G401.6 (cell line): ENCODE measurements at regions not wholly inside any gene's neighbourhood (a gene's known extent, or its start where the extent isn't known, plus 50 kb on each side); places are given as distances from the start of the nearest gene placed in this dataset.
"Not testable (repeated sequence)": the region's sequence is repeated elsewhere in the genome, so short reads cannot be mapped to it uniquely, and the experiment has no call there.

Source experiments
- FAIRE-seq: peaks from 2 replicates; lab custom pipeline; 2012; peaks lifted over from hg19 to GRCh38; lab: Jason Lieb, UNC

GRCh38 chr13:108077284-108077683, 138.1 kb downstream of the LIG4 start:
- no peak for FAIRE-seq

GRCh38 chr13:108074429-108074828, 140.9 kb downstream of the LIG4 start:
- FAIRE-seq, result not testable (repeated sequence)

DNA sequence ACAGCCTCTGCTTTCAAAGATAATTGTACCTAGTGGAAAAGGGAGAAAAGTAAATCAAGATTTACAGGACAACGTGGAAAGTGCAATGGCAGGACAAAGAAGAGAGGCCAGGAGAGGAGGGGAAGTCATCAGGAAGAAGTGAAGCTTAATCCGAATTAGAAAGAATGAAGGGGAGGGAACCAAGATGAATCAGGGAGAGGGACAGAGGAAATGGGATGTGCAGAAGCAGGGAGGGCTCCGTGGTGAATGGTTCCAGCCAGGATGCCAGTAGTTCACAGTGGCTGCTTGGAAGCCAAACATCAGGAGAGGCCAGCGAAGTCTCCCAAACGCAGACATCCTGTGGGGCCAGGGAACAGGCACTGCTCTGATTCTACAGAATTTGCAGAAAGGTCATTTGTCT, 144.4 kb downstream of the LIG4 start:
- FAIRE-seq, result no peak

DNA sequence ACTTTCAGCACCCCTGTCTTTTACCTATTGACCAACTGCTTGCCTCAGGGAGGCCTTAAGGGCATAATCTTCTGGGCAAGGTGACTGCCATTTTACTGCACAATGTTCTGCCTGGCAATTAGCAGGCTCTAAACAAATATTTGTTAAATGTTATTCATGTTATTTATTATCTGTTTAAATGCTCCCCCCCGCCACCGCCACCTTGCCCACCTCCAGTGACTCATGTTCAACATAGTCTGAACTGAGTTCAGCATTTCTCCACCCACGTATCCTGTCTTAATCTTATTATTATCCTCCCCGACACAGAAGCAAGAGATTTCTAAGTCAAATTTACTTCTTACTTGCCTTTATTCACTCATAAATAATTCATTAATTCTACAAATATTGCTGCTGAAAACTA, 144.8 kb downstream of the LIG4 start:
- FAIRE-seq, result no peak

- no peak for FAIRE-seq
Observed at GRCh38 chr13:108069521-108070210, 145.7 kb downstream of the LIG4 start.

DNA sequence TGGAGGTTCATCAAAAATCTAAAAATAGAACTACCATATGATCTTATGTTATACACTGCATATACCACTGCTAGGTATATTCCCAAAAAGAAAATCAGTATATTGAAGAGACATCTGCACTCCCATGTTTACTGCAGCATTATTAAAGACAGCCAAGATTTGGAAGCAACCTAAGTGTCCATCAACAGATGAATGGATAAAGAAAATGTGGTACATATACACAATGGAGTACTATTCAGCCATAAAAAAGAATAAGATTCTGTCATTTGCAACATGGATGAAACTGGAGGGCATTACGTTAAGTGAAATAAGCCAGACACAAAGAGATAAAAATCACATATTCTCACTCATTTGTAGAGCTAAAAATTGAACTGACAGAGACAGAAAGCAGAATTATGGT, 151.0 kb downstream of the LIG4 start:
- not testable (repeated sequence) for FAIRE-seq

- no peak for FAIRE-seq
Observed at GRCh38 chr13:108060111-108060510, 155.2 kb downstream of the LIG4 start.

- no peak for FAIRE-seq
Observed at GRCh38 chr13:108056278-108056677, 159.1 kb downstream of the LIG4 start.

DNA sequence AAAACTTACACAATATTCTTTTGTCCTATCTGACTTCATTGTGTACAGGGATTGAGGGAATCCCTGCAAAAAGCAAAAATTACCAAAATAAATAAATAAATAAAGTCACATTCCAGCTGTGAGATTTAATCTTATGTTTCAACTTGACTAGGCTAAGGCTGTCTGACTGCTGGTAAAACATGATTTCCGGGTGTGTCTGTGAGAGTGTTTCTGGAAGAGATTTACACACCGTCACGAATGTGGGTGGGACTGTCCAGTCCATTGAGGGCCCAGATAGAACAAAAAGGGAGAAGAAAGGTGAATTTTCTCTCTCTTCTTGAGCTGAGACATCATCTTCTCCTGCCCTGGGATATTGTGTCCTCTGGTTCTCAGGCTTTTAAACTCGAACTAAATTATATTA, 166.1 kb downstream of the LIG4 start:
- FAIRE-seq, result no peak

DNA sequence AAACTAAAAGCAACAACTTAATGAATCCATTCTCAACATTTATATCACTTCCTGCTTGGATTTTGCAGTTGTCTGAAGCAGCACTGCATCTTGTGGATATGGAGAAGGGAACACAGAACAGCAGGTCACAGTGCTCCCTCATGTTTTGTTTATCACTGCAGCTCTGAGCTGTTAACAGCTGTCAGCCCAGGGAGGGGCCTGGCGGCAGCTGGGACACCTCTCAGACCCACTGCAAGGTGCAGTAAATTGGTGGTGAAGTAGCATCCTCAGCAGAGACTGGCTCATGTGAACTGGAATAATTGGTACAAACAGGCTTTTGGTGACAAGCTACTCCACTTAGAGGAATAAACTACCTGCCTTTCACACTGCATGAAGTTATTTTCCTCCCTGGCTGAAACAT, 170.4 kb downstream of the LIG4 start:
- FAIRE-seq, result no peak

- not testable (repeated sequence) for FAIRE-seq
Observed at GRCh38 chr13:108042866-108043265, 172.5 kb downstream of the LIG4 start.

DNA sequence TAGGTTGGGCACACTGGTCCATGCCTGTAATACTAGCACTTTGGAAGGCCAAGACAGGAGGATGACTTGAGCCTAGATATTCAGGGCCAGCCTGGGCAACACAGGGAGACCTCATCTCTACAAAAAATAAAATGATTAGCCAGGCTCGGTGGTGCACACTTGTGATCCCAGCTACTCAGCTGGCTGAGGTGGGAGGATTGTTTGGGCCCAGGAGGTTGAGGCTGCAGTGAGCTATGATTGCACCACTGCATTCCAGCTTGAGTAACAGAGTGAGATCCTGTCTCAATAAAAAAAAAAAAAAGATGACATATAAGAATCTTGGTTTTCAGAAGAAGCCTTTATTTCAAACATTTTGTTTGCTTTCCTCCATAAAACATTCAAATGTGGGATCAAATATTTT, 178.0 kb downstream of the LIG4 start:
- no peak for FAIRE-seq

GRCh38 chr13:108036411-108036932, 178.9 kb downstream of the LIG4 start:
- FAIRE-seq, result no peak

- FAIRE-seq, result no peak
Observed at GRCh38 chr13:108034909-108035410, 180.4 kb downstream of the LIG4 start.

GRCh38 chr13:108033800-108034707, 181.3 kb downstream of the LIG4 start:
- FAIRE-seq, result no peak

DNA sequence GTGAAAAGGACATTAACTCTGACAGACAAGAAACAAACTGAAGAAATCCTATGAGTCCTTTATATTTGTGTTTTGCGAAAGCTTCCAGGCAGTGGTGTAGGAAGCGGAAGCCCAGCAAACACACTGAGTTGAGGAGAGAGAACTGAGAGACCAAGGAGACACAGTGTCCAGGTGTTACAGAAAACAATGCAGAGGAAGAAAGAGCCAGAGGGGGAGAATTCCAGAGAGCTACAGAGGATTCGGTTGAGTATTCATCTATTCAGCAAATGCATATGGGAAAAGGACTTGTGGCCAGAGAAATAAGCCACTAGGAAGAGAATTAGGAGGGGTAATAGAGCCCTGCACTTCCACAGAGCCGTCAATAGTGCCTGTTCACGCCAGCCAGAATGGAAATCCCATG, 183.5 kb downstream of the LIG4 start:
- FAIRE-seq, result no peak

DNA sequence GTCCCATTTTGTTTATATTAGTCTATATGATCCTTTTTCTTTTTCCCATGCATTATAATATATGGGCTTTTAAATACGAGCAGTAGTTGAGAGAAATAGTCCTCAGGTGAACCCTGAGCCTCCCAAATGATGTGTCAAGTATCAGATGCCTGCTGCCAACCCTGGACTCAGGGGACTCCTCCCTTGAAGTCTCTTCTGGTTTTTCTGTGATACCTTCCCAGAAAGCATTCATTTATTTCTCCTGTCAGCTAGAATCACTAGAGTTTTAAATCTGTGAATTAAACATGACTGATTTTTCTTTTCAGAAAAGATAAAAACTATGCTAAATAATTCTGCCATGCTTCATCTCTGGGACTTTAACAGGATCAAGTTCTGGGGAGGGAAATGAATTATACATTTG, 184.6 kb downstream of the LIG4 start:
- FAIRE-seq, result no peak

DNA sequence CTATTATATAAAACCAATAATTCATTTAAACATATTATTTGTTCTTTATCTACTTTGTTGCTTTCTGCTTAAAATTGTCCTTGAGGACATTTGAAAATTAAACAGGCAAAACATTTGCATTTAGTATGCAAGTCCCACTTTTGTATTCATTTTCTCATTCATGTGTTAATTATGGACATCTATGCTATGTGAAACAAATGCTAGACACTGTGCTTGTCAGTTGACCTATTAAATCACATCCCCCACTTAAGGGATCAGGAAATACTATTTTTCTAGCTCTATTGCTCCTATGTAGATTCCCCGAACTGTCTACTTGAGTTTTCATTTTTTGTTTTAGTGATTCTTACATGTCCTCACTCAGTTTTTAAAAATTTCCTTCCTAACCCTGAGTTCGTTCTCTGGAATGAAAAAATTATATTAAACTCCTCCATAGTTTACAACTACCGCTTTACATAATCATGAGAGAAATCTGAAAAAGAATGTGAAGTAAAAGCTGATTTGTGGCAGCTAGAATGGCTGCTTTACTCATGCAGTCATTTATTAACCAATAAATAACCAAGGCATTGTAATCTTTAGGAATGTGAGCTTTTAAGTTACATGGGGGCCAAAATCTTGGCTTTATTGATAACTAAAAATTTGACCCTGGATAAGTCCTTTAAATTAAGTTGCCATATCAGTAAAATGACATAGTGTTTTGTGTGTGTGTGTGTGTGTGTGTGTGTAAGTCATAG, 188.5 kb downstream of the LIG4 start:
- no peak for FAIRE-seq

DNA sequence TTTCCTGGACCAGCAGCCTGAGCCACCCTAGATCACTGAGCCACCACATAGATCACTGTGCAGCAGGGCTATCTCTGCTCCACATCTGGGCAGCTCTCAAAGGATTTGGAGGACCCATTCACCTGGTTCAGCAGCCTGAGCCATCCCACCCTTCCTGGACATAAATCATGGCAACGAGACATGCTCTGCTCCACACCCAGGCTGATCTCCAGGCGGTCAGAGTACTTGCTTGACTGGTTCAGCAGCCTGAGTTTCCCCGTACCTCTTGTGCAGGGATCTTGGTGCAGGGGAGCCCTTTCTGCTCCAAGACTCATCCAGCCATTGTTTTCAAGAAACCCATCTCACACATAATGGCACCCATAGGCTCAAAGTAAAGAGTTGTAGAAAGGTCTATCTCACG, 195.3 kb downstream of the LIG4 start:
- FAIRE-seq, result no peak

- FAIRE-seq, result no peak
Observed at GRCh38 chr13:108018371-108018870, 196.9 kb downstream of the LIG4 start.

GRCh38 chr13:108006619-108007018, 208.7 kb downstream of the LIG4 start:
- FAIRE-seq, result no peak

- FAIRE-seq, result no peak
Observed at GRCh38 chr13:108005231-108005630, 210.1 kb downstream of the LIG4 start.
